ENCODE measurements at regions not wholly inside any gene's neighbourhood (a gene's known extent, or its start where the extent isn't known, plus 50 kb on each side); places are given as distances from the start of the nearest gene placed in this dataset.

- no peak for DNase-seq (ENCODE audit: low read depth)
Measured at GRCh38 chr2:6068429-6068828, 376.2 kb downstream of the SOX11 start.

- no peak for DNase-seq (ENCODE audit: low read depth)
Measured at GRCh38 chr2:6069381-6069780, 377.2 kb downstream of the SOX11 start.

GRCh38 chr2:6071519-6071918, 379.3 kb downstream of the SOX11 start:
- DNase-seq (ENCODE audit: low read depth) = no peak

- no peak for DNase-seq (ENCODE audit: low read depth)
Measured at GRCh38 chr2:6072276-6072675, 380.1 kb downstream of the SOX11 start.

GRCh38 chr2:6072768-6073167, 380.6 kb downstream of the SOX11 start:
- DNase-seq (ENCODE audit: low read depth) = no peak

- DNase-seq (ENCODE audit: low read depth) = no peak
Measured at GRCh38 chr2:6073191-6074088, 381.3 kb downstream of the SOX11 start.

GRCh38 chr2:6074089-6074643, 382.0 kb downstream of the SOX11 start:
- DNase-seq (ENCODE audit: low read depth) = no peak

GRCh38 chr2:6077585-6077984, 385.4 kb downstream of the SOX11 start:
- no peak for DNase-seq (ENCODE audit: low read depth)

- no peak for DNase-seq (ENCODE audit: low read depth)
Measured at GRCh38 chr2:6078414-6078813, 386.2 kb downstream of the SOX11 start.

GRCh38 chr2:6079405-6079804, 387.2 kb downstream of the SOX11 start:
- DNase-seq (ENCODE audit: low read depth) = no peak

- no peak for DNase-seq (ENCODE audit: low read depth)
Measured at GRCh38 chr2:6080932-6081753, 389.0 kb downstream of the SOX11 start.

GRCh38 chr2:6081955-6082624, 389.9 kb downstream of the SOX11 start:
- DNase-seq (ENCODE audit: low read depth) = no peak

- no peak for DNase-seq (ENCODE audit: low read depth)
Measured at GRCh38 chr2:6082625-6083018, 390.4 kb downstream of the SOX11 start.

GRCh38 chr2:6083136-6083535, 391.0 kb downstream of the SOX11 start:
- no peak for DNase-seq (ENCODE audit: low read depth)

GRCh38 chr2:6089474-6089873, 397.3 kb downstream of the SOX11 start:
- DNase-seq (ENCODE audit: low read depth) = no peak

- DNase-seq (ENCODE audit: low read depth) = no peak
Measured at GRCh38 chr2:6103372-6103771, 411.2 kb downstream of the SOX11 start.

- no peak for DNase-seq (ENCODE audit: low read depth)
Measured at GRCh38 chr2:6103949-6104348, 411.8 kb downstream of the SOX11 start.

- DNase-seq (ENCODE audit: low read depth) = no peak
Measured at GRCh38 chr2:6107290-6107689, 415.1 kb downstream of the SOX11 start.

GRCh38 chr2:6109831-6110230, 417.6 kb downstream of the SOX11 start:
- DNase-seq (ENCODE audit: low read depth) = no peak

- no peak for DNase-seq (ENCODE audit: low read depth)
Measured at GRCh38 chr2:6111781-6112261, 419.6 kb downstream of the SOX11 start.

GRCh38 chr2:6113786-6114185, 421.6 kb downstream of the SOX11 start:
- no peak for DNase-seq (ENCODE audit: low read depth)

GRCh38 chr2:6127718-6128117, 435.5 kb downstream of the SOX11 start:
- no peak for DNase-seq (ENCODE audit: low read depth)

Measured in stimulated activated CD8-positive, alpha-beta memory T cell treated with anti-CD3 and anti-CD28 coated beads, Interleukin-4, amount 100 ng/mL, for 24 hours (primary cell).